IPS-18c (cell line): ENCODE measurements at regions not wholly inside any gene's neighbourhood (a gene's known extent, or its start where the extent isn't known, plus 50 kb on each side); places are given as distances from the start of the nearest gene placed in this dataset.

Experiments used
- H3K4me3 ChIP-seq: 2 replicates; pipeline ENCODE4 v1.7.0; 2013; ENCODE audit warnings: low read depth, mild to moderate bottlenecking, low read length, moderate library complexity; ENCODE audit not compliant: insufficient read depth
- H3K9me3 ChIP-seq: one replicate; pipeline ENCODE4 v1.6.1; 2013; ENCODE audit warnings: mild to moderate bottlenecking, low read length, moderate library complexity; ENCODE audit not compliant: control insufficient read depth, insufficient read depth

GRCh38 chr3:117217760-117218316, 508.3 kb downstream of the TUSC7 start:
- Histone ChIP-seq H3K9me3 (no peaks in the 10 kb centered on the region), H3K4me3 (no peak overlapping the region)

- Histone ChIP-seq H3K4me3 (no peak overlapping the region), H3K9me3 (no peaks in the 10 kb centered on the region)
These were observed 509.1 kb downstream of the TUSC7 start for GRCh38 chr3:117218641-117219048.

- Histone ChIP-seq H3K9me3 (no peaks in the 10 kb centered on the region), H3K4me3 (no peak overlapping the region)
These were observed 509.7 kb downstream of the TUSC7 start for GRCh38 chr3:117219296-117219695.

- Histone ChIP-seq H3K4me3 (no peak overlapping the region), H3K9me3 (no peaks in the 10 kb centered on the region)
These were observed 517.4 kb downstream of the TUSC7 start for GRCh38 chr3:117226932-117227331.

- Histone ChIP-seq H3K4me3 (no peak overlapping the region), H3K9me3 (no peaks in the 10 kb centered on the region)
These were observed 518.9 kb downstream of the TUSC7 start for GRCh38 chr3:117228466-117228865.

- Histone ChIP-seq H3K4me3 (no peak overlapping the region), H3K9me3 (no peaks in the 10 kb centered on the region)
These were observed 521.3 kb downstream of the TUSC7 start for GRCh38 chr3:117230924-117231323.

GRCh38 chr3:117234331-117234730, 524.8 kb downstream of the TUSC7 start:
- Histone ChIP-seq H3K4me3 (no peak overlapping the region), H3K9me3 (peaks cover 2% of the 10 kb centered on the region)

GRCh38 chr3:117235304-117235703, 525.7 kb downstream of the TUSC7 start:
- Histone ChIP-seq H3K9me3 (peaks cover 2% of the 10 kb centered on the region), H3K4me3 (no peak overlapping the region)

- Histone ChIP-seq H3K9me3 (peaks cover 2% of the 10 kb centered on the region), H3K4me3 (no peak overlapping the region)
These were observed 529.2 kb downstream of the TUSC7 start for GRCh38 chr3:117238806-117239205.

GRCh38 chr3:117243657-117244056, 534.1 kb downstream of the TUSC7 start:
- H3K4me3 ChIP-seq, result no peak overlapping the region
- H3K9me3 ChIP-seq, result no peaks in the 10 kb centered on the region

- Histone ChIP-seq H3K4me3 (no peak overlapping the region), H3K9me3 (no peaks in the 10 kb centered on the region)
These were observed 537.4 kb downstream of the TUSC7 start for GRCh38 chr3:117246771-117247555.

GRCh38 chr3:117248153-117248552, 538.6 kb downstream of the TUSC7 start:
- no peaks in the 10 kb centered on the region for H3K9me3 ChIP-seq
- no peak overlapping the region for H3K4me3 ChIP-seq

- no peaks in the 10 kb centered on the region for H3K9me3 ChIP-seq
- no peak overlapping the region for H3K4me3 ChIP-seq
These were observed 542.6 kb downstream of the TUSC7 start for GRCh38 chr3:117252208-117252607.

- H3K9me3 ChIP-seq, result no peaks in the 10 kb centered on the region
- H3K4me3 ChIP-seq, result no peak overlapping the region
These were observed 543.1 kb downstream of the TUSC7 start for GRCh38 chr3:117252651-117253050.

GRCh38 chr3:117253636-117254035, 544.1 kb downstream of the TUSC7 start:
- Histone ChIP-seq H3K4me3 (no peak overlapping the region), H3K9me3 (no peaks in the 10 kb centered on the region)

- no peak overlapping the region for H3K4me3 ChIP-seq
- H3K9me3 ChIP-seq, result no peaks in the 10 kb centered on the region
These were observed 545.4 kb downstream of the TUSC7 start for GRCh38 chr3:117254985-117255384.

- no peaks in the 10 kb centered on the region for H3K9me3 ChIP-seq
These were observed 546.2 kb downstream of the TUSC7 start for GRCh38 chr3:117255736-117256135.

GRCh38 chr3:117261983-117262421, 552.4 kb downstream of the TUSC7 start:
- H3K4me3 ChIP-seq, result no peak overlapping the region
- H3K9me3 ChIP-seq, result no peaks in the 10 kb centered on the region

More at GRCh38 chr3:117255736-117256135, 546.2 kb downstream of the TUSC7 start:
- no peak overlapping the region for H3K4me3 ChIP-seq
